Retinal pigment epithelial cell (primary cell): ENCODE measurements at regions not wholly inside any gene's neighbourhood (a gene's known extent, or its start where the extent isn't known, plus 50 kb on each side); places are given as distances from the start of the nearest gene placed in this dataset.

ENCODE experiments used
- DNase-seq: peaks from one replicate; pipeline ENCODE4 v3.0.0-alpha.2; 2010; ENCODE audit warnings: low read depth
- H3K4me3 ChIP-seq: 2 replicates; pipeline ENCODE4 v1.5.1; 2011; ENCODE audit warnings: mild to moderate bottlenecking, low read length, control low read depth, moderate library complexity
- TF ChIP-seq, protein P1 (sequence below): conservative IDR thresholded peaks from 2 replicates; pipeline ENCODE4 v1.5.1; 2011; ENCODE audit warnings: low read depth, low read length, control low read depth, inconsistent platforms

GRCh38 chr15:93985925-93986324, 245.4 kb upstream of the MCTP2 start:
- TF ChIP-seq, protein P1, sequence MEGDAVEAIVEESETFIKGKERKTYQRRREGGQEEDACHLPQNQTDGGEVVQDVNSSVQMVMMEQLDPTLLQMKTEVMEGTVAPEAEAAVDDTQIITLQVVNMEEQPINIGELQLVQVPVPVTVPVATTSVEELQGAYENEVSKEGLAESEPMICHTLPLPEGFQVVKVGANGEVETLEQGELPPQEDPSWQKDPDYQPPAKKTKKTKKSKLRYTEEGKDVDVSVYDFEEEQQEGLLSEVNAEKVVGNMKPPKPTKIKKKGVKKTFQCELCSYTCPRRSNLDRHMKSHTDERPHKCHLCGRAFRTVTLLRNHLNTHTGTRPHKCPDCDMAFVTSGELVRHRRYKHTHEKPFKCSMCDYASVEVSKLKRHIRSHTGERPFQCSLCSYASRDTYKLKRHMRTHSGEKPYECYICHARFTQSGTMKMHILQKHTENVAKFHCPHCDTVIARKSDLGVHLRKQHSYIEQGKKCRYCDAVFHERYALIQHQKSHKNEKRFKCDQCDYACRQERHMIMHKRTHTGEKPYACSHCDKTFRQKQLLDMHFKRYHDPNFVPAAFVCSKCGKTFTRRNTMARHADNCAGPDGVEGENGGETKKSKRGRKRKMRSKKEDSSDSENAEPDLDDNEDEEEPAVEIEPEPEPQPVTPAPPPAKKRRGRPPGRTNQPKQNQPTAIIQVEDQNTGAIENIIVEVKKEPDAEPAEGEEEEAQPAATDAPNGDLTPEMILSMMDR: no peak
- no peak overlapping the region for H3K4me3 ChIP-seq
- DNase-seq: no peak

DNA sequence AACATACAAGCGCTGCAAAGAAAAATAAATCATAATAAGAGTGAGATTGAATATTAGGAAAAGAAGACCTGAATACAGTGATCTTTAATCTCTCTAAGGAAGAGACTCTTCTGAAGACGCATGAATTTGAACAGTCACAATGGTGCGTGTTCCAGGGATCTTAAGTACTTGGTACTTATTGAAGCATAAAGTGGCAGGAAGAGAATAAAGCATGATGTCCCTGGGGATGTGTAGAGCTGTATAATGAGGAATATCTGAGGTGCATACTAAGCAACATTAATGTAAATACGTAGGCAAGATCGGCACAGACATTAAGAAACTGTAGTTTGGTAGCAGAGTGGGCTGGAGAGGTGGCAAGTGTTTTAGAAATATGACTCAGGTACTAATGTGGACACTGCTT, 246.2 kb upstream of the MCTP2 start:
- no peak for DNase-seq
- TF ChIP-seq, protein P1: no peak

GRCh38 chr15:93983526-93983925, 247.8 kb upstream of the MCTP2 start:
- TF ChIP-seq, protein P1: no peak

More for the DNA sequence above, 246.2 kb upstream of the MCTP2 start:
- H3K4me3 ChIP-seq: no peak overlapping the region

GRCh38 chr15:93982226-93982727, 249.1 kb upstream of the MCTP2 start:
- no peak overlapping the region for H3K4me3 ChIP-seq
- DNase-seq: no peak
- TF ChIP-seq, protein P1: no peak

More at GRCh38 chr15:93983526-93983925, 247.8 kb upstream of the MCTP2 start:
- no peak overlapping the region for H3K4me3 ChIP-seq
- no peak for DNase-seq

- TF ChIP-seq, protein P1: no peak
- no peak overlapping the region for H3K4me3 ChIP-seq
- DNase-seq: no peak
Measured at GRCh38 chr15:93981706-93982105, 249.7 kb upstream of the MCTP2 start.

DNA sequence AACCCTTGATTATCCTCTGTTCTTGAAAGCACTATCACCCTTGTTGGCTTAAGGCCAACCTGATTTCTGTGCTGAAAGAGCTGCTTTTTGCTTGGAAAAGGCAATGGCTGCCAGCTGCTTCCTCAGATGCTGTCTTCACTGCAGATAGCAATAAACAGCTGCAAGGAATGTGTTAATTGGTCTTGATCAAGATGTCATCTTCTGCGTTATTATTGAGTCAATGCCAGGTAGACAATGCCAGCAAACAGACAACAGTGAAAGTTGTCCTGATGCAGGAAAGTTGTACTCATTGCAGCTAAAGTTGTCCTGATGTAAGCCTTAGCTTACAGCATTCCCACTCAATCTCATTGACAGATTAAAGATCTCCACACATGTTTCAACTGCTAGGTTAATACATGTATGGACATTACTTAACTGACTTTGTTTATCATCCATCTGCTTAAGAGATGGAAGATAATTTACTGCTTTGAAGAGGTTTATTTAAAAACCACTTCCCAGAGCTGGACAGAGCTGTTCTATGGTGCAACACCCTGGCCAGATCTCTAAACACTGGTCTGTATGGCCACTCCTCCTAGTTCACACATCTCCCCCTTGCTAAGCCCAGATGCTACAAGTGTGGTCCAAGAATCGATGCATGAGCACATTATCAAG, 251.0 kb upstream of the MCTP2 start:
- DNase-seq: no peak
- H3K4me3 ChIP-seq: no peak overlapping the region
- TF ChIP-seq, protein P1: no peak

DNA sequence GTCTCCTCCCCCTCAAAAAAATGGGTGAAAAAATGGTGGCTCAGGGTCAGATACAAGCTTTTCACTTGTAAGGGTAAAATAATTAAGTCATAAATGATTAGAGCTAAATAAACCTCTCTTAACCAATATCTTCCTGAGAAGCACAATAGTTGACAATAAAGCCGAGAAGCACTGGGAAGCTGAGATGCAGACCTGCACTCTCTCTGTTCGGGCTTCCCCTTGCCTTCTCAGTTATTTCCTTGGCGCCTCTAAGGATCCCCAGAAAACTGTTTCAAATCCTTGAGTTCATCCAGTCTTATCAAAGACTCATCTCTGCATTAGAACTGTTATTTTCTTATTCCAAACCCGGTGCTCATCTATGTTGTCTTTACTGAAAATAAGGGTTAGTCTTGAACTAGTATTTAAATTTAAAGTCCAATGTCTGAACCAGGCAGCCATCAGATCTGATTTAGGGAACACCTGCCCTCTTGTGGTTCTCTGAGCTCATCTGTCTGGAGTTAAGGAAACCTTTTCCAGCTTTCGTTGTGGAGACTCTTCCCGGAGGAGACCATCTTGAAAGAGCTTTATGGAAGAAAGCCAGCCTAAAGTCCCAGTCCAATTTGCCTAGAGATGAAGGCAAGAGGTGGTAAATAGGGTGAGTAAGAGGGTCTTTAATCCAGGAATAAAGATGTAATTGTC, 256.4 kb upstream of the MCTP2 start:
- TF ChIP-seq, protein P1: peak; percentile 55
- H3K4me3 ChIP-seq: no peak overlapping the region
- peak; percentile 8 for DNase-seq
